Mesenteric fat pad (tissue), 1 donor: ENCODE measurements at regions not wholly inside any gene's neighbourhood (a gene's known extent, or its start where the extent isn't known, plus 50 kb on each side); places are given as distances from the start of the nearest gene placed in this dataset.

ENCODE experiments used
- DNase-seq: peaks from one replicate; pipeline ENCODE4 v3.0.0-alpha.2; 2020; ENCODE audit warnings: low spot score
- donor health status: DM: yes; HTN: yes; CAD: no.

DNA sequence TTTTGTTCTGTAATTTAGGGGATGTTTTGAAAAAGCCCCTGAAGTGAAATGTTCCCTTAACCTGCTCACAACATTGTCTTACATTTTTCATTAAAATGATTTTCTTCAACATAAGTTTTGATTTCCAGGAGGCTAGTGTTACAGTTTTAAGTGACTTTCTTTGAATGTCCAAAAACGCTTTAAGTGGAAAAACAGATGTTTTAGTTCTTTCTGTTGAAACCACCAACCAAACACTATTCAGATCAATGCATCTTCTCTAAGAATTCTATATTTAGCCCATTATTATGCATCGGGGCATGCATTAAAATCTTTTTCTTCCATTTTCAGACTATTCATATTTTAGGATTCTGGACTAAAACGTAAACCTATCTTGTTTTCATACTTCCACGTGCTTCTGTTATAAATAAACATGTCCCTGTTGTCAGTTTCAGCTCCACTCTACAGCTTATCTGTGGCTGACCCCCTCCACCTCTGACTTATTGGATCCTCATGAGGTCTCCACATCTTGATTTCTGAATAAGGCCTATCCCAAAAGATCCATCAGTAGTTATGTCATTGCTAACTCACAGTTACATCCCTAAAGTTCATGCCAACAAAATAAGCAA is 882.3 kb upstream of the SEMA6A start:
- no peak for DNase-seq

DNA sequence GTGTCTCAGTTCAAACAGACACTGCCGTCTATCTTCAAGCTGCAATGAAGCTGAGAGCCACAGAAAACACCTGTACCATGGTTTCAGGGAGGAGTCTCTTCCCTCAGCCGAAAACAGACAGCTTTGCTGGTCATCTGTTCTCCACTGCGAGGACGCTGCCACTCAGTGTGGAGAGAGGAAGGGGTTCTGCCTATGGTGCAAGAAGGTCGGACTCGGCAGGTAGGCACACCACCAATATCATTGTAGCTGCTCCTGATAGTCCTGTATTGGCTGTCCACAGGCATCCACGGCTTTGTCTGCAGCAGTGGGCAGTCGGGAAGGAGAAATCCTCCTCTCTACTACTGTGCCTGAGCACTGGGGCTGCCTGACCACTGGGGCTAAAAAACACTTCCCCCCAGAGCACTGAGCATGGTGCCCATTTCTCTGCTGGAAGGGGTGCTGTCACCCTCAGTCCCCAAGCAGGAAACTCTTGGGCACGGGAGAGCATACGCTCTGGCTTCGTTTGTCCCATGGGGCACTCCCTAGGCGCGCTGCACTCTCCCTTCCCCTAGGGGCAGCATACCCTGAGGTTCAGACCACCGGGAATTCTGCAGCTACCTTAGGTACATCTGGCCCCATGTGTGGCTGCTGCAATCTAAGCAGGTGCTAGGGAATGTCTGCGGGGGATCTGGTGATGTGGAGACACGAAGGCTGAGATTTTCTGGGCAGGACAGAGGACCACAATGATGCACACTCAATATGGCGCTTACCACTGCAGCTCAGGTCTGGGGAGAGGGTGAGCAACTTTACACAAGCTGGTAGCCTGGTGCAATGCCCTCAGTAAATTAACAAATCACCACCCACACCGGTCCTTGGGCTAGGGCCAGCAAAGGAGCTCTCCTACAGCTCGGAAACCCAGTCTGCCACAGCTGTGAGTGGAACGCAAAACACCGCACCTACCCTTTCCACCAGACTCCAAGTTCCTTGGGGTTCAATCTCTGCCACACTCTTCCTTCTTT is 880.9 kb upstream of the SEMA6A start:
- peak; percentile 83 for DNase-seq

DNA sequence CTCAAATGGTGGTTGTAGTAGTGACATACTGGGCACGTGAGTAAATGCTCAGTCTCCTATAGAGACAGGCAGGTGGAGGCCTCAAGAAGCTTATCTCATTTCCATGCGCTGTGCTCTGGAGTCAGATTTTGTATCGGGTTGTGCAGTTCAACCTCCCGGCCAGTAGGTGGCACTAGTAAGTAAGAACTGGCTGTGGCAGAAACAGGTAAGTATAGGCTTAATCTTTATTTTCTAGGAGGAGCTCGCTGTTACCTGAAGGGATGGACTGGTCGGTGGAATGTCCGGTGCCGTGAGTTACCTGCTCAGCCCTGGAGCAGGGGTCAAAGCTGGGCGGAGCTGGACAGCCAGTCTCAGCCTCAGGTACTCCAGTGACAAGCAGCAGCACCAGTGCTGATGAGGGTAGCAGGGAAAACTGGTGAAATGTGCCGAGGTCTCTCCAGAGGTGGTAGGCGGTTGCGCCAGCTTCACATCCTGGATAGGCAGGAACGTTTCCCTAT is 880.1 kb upstream of the SEMA6A start:
- DNase-seq: no peak

DNA sequence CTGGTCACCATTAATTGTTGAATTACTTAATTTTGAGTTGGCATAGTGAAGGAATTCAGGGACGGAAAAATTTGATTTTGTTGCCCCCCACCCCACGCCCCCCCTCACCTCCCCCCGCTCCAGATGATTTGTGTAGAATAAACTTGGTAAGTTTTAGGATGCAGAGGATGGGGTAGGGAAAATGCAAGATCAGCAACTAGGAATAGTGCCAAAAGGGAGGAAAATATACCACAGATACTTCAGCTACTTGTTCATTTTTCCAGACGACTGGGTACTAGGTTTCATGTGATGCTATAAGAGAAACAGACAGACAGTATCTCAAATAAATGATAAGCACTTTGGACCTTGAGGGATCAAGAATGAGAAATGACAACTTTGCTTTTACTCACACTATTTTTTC is 862.2 kb upstream of the SEMA6A start:
- DNase-seq: no peak

DNA sequence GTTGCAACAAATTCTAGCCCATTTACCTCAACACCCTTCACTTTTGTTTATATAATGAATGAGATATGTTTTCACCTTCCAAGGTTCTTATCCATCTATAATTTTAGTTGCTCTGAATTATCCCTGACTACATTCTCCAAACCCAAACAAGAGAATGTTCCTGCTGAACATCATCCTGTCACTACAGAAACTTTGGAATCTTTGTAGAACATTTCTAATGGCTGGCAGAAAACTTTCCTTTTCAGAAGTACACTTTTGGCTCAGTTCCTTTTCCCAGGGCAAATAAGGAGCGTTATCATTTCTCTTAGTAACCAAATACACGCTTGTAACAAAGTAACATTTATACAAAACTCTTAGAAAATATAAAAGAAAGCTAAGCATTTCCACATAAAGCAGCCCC is 860.6 kb upstream of the SEMA6A start:
- no peak for DNase-seq

DNA sequence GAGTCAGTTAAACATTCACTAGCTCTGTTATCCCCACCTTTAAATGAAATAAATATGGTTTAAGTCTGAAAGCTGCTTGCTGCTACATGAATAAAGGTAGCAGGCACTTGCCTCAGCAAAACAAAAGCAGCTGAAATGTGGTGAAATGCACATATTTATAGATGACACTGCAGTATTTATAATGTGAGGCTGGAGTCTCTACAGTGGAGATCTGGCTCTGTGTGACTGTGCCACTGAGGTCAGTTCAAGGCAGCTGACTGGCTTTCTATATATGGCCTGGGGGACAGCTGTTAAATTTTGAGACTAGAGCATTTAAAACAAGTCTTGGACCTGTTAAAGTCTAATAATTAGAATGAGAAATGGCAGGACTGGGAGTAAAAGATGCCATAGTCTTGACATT is 859.6 kb upstream of the SEMA6A start:
- no peak for DNase-seq

DNA sequence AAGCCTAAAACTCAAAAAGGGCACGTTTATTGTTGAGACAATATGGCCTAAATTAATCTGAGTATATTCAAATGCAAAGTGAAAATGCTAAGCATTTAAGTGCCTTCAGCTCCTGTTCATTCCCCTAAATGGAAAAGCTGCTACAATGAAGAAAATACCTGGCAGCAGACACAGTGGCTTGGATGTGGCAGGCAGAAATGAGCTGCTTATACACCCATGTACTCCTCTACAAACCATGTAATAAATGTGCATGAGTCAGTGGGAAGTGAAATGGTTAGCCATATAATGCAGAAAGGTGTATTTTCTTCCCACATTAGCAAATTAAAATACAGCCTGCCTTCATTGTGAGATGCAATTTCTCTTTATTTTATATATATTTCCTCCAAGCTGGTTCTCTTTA is 859.2 kb upstream of the SEMA6A start:
- DNase-seq: no peak

DNA sequence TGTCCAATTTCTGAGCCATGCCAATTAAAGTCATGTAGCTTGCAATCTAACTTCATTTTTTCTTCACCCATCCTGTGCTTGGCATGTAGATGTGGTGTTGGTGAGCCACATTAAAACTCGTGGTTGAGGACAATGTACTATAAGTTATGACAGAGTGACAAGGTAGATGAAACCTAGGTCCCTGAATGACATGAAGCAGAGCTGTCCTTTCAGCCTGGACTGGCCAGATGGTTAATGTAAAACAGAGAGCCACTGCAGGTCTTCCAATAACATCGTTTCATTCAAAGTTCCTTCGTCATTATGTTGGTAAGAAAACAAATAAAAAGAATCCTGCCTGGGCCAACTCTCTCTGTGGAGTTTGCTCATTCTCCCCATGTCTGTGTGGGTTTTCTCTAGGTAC is 856.5 kb upstream of the SEMA6A start:
- no peak for DNase-seq

DNA sequence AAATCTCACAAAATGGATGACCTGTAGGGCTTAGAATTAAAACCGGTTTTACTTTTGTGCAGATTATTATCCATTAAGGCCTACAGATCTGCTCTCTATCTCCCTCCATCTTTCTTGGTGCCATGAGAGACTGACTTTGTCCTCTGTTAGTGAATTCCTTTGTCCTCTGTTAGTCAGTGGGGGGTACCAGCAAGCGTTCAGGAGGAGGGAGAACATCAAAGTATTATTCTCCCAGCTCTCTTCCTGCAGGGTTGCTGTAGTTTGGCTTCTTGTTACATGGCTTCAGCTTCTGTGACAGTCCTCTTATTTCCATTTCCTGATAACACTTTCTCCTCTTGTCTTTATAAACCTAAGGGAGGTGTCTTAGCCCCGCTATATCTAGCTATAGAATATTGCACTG is 850.5 kb upstream of the SEMA6A start:
- no peak for DNase-seq

DNA sequence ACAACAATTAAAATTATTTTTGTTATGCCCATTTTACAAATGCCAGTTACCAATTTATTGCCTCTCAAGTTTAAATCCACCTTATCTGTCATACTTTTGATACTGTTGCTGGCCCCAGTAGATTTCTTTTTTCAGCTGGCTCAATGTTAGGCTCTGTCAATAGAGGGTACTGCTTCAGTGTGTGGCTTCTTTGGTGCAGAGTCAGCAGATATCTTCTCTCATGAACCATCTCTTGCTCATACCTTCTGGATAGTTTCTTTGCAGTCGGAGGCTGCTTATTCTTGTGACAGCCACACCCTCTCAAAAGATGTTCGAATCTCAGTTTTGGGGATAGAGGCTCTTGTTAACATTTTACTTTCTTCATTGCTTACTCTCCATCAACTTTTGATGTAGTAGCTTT is 849.9 kb upstream of the SEMA6A start:
- DNase-seq: no peak

DNA sequence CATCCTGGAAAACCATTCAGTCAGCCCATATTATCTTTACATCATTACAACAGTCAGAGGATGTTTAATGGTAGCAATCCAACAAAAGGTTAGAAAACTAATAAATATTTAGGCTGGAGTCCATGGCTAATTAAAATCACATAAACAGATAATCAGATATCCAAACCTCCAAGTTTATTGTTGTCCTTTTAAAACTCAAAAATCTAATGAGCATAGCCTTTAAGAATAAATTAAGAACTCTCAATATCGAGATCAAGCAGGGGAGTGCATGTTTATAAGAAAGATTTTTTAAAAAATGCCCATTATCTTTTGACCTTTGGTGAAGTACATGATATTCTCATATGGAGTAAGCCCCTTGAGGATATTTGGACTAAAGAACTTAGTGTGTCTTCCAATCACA is 842.9 kb upstream of the SEMA6A start:
- no peak for DNase-seq

DNA sequence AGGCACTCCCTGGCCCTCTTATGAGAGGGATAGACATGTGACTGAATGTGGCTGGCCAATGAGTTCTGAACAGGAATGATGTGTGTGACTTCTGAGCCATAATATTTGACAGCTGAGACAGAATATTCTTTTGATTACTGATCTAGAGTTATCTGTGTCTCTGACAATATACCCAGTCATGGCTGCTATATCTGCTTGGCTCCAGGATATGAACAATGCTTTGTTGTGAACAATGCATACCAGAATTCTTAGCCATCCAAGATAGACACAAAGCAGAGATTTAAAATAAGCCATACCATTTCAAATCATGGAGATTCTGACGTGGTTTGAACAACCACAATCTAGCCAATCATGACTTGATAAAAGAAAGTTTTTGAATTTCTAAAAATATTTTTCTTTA is 840.3 kb upstream of the SEMA6A start:
- no peak for DNase-seq

DNA sequence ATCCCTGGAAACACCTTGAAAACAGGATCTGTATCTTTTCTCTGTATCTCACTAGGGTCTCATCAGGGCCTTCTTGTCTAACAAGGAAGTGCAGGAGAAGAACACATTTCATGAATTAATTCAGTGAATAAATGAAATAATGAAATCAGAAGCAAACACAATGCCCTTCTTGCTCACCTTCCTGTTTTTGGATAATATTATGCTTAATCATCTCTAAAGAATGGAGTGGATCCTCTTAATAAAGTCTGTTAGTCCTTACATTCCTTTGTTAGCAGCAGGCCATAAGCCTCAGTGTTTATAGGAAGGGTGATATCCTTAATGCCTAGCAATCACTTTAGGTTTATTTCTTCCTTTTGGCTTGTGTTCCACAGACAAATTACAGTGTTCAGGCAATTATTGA is 837.1 kb upstream of the SEMA6A start:
- DNase-seq: no peak

DNA sequence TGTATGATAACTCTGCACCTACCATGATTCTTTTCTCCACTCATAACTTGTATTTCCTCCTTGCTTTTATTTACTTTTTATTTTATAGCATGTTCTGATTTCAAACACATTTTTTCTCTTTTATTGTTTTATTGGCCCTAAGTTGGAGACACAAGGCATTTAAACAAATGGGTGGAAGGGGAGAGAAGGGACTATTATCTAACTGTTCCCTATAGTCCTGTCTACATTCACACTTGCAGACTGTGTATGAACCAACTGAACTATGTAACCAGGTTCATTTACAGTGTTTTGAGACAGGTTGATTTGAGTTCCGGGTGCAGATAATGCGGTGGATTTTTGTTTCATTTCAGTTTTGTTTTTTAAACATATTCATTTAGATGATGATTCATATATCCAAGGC is 830.6 kb upstream of the SEMA6A start:
- DNase-seq: no peak

DNA sequence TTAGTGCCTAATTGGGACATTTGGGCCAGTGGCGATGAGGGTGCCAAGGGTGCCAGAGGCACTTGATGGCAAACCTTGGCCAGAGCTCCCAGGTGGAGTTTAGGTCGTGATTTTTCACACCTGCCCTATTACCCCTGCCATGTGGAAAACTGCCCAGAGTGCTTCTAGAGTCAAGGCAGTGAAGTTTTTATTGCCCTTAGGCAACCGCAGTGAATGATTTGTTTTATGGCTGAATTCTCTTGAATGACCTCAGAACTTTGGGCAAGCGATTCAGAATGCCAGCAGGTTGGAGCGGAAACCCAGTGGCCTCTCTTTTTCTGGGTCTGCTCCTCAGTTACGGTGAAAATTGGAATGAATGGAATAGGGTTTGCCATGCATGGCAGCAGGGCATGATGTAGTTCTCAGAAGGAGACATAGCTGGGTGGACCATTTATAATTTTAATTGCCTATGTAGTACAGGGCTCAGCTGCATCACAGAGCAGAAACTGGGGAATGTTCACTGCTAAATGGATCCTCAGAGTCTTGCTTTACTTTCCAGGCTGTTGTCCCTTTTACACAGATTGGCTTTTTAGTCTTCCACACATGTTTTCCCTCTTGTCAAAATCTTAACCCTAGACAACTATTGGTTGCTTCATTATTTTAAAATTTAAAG is 820.0 kb upstream of the SEMA6A start:
- no peak for DNase-seq

DNA sequence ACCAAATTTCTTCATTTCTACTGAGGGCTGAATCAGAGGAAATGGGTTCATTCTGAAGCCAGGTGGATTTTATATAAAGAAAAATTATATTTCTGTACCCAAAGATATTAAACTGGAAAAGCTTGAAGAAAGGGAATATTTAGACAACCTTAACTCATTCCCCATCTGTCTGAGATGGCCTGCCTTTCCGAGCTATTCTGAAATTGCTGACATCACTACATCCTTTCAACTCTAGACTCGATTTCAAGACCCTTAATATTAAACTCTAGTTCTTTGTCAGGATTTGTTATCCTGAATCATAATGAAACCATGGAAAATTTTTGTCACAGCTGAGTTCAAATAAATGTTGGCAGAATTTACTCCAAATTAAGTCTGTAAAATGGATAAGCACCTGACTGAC is 818.5 kb upstream of the SEMA6A start:
- no peak for DNase-seq

DNA sequence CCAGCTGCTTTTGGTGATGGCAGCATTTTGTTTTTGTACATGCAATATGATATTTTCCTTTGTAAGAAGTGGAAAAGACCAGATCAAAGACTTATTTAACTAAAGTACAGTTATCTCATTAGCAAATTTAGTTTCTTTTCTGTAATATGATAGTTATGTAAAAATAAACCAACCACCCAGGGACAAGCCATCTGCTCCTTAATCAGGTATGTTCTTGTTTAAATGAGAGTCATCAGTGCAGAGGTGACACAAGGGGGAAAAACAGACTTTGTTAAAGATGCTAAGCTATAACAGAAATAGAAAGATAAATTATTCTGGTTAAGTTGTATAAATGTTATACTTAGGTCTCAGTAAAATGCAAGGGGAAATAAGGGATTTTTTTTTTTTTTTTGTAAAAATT is 805.7 kb upstream of the SEMA6A start:
- DNase-seq: no peak

DNA sequence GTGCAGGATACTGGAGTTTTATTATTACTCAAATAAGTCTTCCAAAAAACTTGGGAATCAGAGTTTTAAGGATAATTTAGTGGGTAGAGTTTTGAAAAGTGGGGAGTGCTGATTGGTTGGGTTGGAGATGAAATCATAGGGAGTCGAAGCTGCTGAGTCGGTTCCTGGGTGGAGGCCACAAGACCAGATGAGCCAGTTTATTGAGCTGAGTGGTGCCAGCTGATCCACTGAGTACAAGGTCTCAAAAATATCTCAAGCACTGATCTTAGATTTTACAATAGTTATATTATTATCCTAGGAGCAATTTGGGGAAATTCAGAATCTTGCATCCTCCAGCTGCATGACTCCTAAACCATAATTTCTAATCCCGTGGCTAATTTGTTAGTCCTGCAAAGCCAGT is 804.9 kb upstream of the SEMA6A start:
- no peak for DNase-seq

DNA sequence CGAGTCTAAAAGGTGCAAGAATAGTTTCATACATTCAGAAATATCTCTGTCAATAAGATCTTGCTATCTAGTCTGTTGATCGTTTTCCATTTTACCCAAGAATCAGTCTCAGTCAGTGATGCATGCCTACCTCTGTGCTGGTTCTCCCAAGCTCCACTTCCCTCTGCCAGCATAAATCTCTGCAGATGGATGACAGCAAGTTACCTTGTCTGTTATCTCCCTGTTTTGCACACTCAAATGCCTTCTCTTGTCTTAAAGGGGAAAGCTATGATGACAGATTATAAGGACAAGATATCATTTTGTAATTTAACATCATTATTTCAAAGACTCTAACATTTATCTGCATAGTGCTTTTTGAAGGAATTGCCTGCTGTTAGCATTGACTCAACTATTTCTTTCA is 802.1 kb upstream of the SEMA6A start:
- no peak for DNase-seq

DNA sequence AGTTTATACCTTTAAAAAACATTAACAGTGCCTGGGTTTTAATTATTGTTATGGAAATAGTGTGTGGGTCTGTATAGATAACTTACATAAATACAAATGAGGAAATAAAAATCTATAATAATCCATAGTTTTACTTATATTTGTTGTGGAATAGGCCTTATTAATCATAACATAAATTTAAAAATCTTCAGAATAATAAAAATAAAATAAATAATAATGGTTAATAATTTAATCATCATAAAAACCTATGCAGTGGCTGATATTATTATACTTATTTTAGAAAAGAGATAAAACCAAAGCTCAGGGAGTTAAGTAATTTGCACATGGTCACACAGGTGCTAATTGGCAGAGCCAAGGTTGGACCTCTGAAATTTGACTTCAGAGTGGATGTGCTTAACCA is 785.3 kb upstream of the SEMA6A start:
- no peak for DNase-seq

DNA sequence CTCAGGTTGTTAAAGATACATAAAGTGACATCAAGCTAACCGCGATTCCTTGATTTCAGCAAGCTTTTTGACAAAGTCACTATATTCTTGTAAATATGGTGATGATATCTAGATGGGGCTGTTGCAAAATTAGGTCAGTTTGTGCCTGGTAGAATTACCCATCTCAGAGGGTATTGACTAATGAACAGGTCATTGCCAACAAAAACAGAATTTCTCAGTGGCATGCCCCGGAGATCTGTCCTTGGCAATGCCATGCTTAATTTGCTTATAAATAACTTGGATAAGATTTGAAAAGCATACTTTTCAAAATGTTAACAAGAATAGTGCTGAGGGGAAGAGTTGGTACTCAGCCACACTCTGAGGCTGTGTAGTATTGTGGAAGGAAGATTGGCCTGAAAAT is 783.3 kb upstream of the SEMA6A start:
- DNase-seq: no peak

DNA sequence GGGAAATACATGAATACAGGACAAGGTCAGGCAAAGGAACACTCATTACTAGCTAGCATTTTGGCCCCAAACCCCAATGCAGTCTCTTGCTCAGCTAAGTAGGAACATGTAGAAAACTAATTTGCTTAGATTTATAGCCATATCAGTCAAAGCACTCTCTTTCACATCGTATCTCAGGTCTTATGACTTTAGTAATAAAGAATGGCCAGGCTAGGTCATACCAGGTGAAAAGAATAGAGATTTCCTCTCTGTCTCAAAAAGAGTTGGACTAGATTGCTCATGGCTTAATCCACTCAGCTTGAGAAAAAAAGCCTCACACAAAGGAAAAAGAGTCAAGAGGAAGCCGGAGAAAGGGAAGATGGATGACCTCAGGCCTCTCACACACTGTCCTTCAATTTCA is 772.7 kb upstream of the SEMA6A start:
- no peak for DNase-seq
